OCI-LY1 (cell line): ENCODE measurements at regions not wholly inside any gene's neighbourhood (a gene's known extent, or its start where the extent isn't known, plus 50 kb on each side); places are given as distances from the start of the nearest gene placed in this dataset.

ENCODE experiments used
- CTCF ChIP-seq: fragments of 200-600 bp; sonication (generic), shearing (Covaris generic); IDR thresholded peaks from 2 replicates; pipeline ENCODE4 v1.5.1; 2017; ENCODE audit warnings: mild to moderate bottlenecking, antibody characterized with exemption, low read length, moderate library complexity, mixed read lengths
- EZH2 ChIP-seq: fragments of 200-600 bp; sonication (generic), shearing (Covaris generic); IDR thresholded peaks from 2 replicates; pipeline ENCODE4 v1.8.0; 2017; ENCODE audit warnings: borderline replicate concordance, mixed run types, mild to moderate bottlenecking, antibody characterized with exemption, low read length, moderate library complexity, mixed read lengths

GRCh38 chr1:29475326-29475725, 239.0 kb downstream of the PTPRU start:
- no peak for TF ChIP-seq CTCF
- no peak for TF ChIP-seq EZH2
